Cardiac fibroblast (primary cell): ENCODE measurements at regions not wholly inside any gene's neighbourhood (a gene's known extent, or its start where the extent isn't known, plus 50 kb on each side); places are given as distances from the start of the nearest gene placed in this dataset.

Experiments used
- DNase-seq, 2 donors: peaks; one replicate each; pipeline versions ENCODE4 v3.0.0 to v3.0.0-alpha.2; 2010; ENCODE audit warnings: low read depth in 2 of 2
- H3K4me3 ChIP-seq, 2 donors: replicated peaks in 1 of 2; 1 replicate in 1 of 2; 2 replicates in 1 of 2; pipeline ENCODE4 v1.5.1; 2011; ENCODE audit warnings: low read depth in 2 of 2, low read length in 2 of 2, mild to moderate bottlenecking in 2 of 2, moderate library complexity in 1 of 2
- TF ChIP-seq, protein P1 (sequence below): IDR thresholded peaks from one replicate; pipeline ENCODE4 v1.5.1; 2011; ENCODE audit warnings: low read depth, mild to moderate bottlenecking, low read length, inconsistent platforms

- DNase-seq, result no peak
- TF ChIP-seq, protein P1, sequence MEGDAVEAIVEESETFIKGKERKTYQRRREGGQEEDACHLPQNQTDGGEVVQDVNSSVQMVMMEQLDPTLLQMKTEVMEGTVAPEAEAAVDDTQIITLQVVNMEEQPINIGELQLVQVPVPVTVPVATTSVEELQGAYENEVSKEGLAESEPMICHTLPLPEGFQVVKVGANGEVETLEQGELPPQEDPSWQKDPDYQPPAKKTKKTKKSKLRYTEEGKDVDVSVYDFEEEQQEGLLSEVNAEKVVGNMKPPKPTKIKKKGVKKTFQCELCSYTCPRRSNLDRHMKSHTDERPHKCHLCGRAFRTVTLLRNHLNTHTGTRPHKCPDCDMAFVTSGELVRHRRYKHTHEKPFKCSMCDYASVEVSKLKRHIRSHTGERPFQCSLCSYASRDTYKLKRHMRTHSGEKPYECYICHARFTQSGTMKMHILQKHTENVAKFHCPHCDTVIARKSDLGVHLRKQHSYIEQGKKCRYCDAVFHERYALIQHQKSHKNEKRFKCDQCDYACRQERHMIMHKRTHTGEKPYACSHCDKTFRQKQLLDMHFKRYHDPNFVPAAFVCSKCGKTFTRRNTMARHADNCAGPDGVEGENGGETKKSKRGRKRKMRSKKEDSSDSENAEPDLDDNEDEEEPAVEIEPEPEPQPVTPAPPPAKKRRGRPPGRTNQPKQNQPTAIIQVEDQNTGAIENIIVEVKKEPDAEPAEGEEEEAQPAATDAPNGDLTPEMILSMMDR, result no peak
- no peak overlapping the region for H3K4me3 ChIP-seq
These were observed 184.6 kb downstream of the IRX1 start for GRCh38 chr5:3780278-3780677.

- DNase-seq, result no peak
- TF ChIP-seq, protein P1, result no peak
- no peak overlapping the region for H3K4me3 ChIP-seq
These were observed 185.3 kb downstream of the IRX1 start for GRCh38 chr5:3780907-3781306.

DNA sequence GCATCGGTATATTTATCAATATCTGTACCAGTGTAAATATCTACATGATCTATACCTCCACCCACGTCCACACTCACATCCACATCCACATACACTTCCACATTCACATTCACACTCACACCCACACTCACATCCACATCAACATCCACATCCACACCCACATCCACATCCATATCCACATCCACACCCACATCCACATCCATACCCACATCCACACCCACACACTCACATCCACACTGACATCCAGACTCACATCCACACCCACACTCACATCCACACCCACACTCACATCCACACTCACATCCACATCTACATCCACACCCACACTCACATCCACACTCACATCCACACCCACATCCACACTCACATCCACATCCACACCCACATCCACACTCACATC lies 189.2 kb downstream of the IRX1 start:
- TF ChIP-seq, protein P1, result no peak
- DNase-seq, result no peak
- no peak overlapping the region for H3K4me3 ChIP-seq

GRCh38 chr5:3786165-3786564 lies 190.5 kb downstream of the IRX1 start:
- no peak overlapping the region for H3K4me3 ChIP-seq
- TF ChIP-seq, protein P1, result no peak
- DNase-seq, result no peak

DNA sequence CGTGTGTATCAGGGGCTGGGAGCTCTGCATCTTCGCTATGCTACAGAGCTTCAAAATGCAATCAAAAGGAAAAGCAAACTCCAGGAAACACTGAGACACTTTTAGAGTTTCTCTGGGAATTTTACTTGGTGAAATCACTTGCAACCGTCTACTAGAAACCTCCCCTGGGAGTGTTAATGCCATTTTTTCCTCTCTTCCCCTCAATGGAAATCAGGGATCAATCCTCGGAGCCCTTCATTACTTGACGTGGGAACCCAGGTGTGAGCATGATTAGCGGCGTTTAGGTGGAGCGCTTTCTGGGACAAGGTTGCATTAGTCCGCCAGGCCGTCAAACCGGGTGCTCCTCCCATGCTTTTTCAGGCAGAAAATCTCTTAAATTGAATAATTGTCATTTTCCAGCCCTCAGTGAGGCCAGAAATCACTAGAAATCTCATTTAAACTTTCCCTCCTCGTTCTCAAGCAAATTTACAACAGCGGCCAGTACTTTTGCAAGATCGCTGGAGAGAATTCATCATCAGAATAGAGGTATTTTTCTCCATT lies 191.3 kb downstream of the IRX1 start:
- no peak overlapping the region for H3K4me3 ChIP-seq
- DNase-seq, result no peak
- TF ChIP-seq, protein P1, result no peak

- H3K4me3 ChIP-seq, result no peak overlapping the region
- TF ChIP-seq, protein P1, result no peak
- DNase-seq, result no peak
These were observed 192.0 kb downstream of the IRX1 start for GRCh38 chr5:3787604-3788003.
